Esophagus squamous epithelium (tissue), 5 donors: ENCODE measurements at regions not wholly inside any gene's neighbourhood (a gene's known extent, or its start where the extent isn't known, plus 50 kb on each side); places are given as distances from the start of the nearest gene placed in this dataset.
"Not testable (repeated sequence)": the region's sequence is repeated elsewhere in the genome, so short reads cannot be mapped to it uniquely, and the experiment has no call there.

Experiments
- DNase-seq: peaks from one replicate; lab custom pipeline; 2025; lab: John Stamatoyannopoulos, UW
- H3K27ac ChIP-seq, 4 donors: fragments of 200-600 bp; sonication (generic); one replicate each; pipeline ENCODE4 v1.5.1; 2016 to 2019; ENCODE audit warnings: mild to moderate bottlenecking in 1 of 4
- H3K27me3 ChIP-seq, 4 donors: fragments of 200-600 bp; sonication (generic); 1 replicate in 3 of 4; 2 replicates in 1 of 4; pipeline versions ENCODE4 v1.5.1 to v1.6.0; 2017 to 2021; ENCODE audit warnings: antibody characterized with exemption in 1 of 4
- H3K36me3 ChIP-seq, 3 donors: fragments of 200-600 bp; sonication (generic); one replicate each; pipeline ENCODE4 v1.5.1; 2016 to 2019
- H3K4me1 ChIP-seq, 3 donors: fragments of 200-600 bp; sonication (generic); one replicate each; pipeline ENCODE4 v1.5.1; 2017 to 2019
- H3K4me3 ChIP-seq, 4 donors: fragments of 200-600 bp; sonication (generic); 1 replicate in 3 of 4; 2 replicates in 1 of 4; pipeline ENCODE4 v1.5.1; 2016 to 2019; ENCODE audit warnings: mild to moderate bottlenecking in 2 of 4, moderate library complexity in 1 of 4
- H3K9me3 ChIP-seq, 3 donors: fragments of 200-600 bp; sonication (generic); one replicate each; pipeline ENCODE4 v1.5.1; 2016 to 2019
- POLR2A ChIP-seq, 4 donors: fragments of 450-650 bp; IDR thresholded peaks; one replicate each; pipeline ENCODE4 v1.6.1; 2017; ENCODE audit warnings: antibody characterized with exemption in 4 of 4, mild to moderate bottlenecking in 4 of 4, moderate library complexity in 3 of 4
- WGBS, 2 donors: methylation state at CpG; one replicate each; pipeline ENCODE4 v1.1.5; 2018; 5-methylcytosine and 5-hydroxymethylcytosine counted together
- intact Hi-C: fragments of 100-400 bp; cut with DNase I; formaldehyde crosslinking; loops from one replicate; pipeline ENCODE4 v1.15.0; 2022
- TF ChIP-seq, protein P1 (sequence below), 6 experiments: fragments of 450-650 bp in 4 of 6; fragments of 200-600 bp in 2 of 6; sonication (generic) in 2 of 6; IDR thresholded peaks; one replicate each; pipeline ENCODE4 v1.5.1; 2016 to 2019; ENCODE audit warnings: antibody characterized with exemption in 6 of 6, mild to moderate bottlenecking in 4 of 6, moderate library complexity in 4 of 6
- donor health status: DM: yes; HTN: yes; CAD: no.

DNA sequence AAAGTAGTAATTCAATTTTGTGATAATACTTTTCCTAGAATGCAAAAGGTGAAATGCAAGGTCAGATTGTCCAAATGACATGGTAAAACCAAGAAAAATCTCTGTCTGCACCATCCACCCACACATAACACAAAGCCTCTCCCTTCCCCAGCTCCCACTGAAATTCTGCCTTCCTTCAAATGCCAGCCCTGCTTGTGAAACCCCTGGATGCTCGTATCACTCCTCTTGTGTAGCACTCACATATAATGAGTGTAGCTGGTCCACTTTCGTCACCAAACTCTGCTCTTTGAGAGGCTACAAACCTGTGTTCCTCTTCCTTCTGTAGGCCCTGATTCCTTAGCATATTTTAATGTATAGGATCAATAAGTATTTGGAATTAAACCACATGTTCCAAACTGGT is 123.6 kb upstream of the BEND6 start:
- WGBS, 2 donors = 84 to 88% methylated on average over 2 of the region's 2 CpGs
- intact Hi-C loops = no loop called here

DNA sequence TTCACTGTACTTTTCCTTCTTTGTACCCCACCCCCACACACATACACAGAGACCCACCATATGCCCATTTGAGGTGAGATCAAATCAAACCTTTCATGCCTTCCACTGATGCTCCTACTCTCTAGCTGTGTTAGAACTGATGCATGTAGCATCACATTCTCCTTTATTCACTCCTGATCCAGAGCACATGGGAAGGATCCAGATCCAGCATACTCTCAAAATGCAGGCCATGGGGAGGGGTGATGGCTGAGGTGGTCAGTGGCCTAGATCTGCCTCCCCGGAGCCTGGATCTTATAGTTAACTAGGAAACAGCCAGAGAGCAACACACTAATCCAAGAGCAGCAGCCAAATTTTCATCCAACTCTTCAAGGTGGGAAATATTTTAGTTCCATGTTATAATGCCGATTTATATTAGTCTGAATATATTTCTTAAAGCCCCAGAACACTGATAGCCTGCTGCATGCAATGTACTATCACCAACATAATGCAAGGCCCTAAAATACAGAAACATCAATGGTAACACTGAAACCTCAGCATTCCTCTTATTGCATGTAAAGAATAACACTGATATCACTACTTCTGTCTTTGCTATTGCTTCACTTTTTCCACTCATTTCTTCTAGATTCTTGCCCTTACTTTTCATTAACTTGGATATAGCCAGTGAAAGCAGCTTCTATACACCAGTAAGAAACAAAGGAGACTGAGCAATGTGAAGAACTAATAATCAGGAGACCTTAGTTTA is 126.8 kb upstream of the BEND6 start:
- H3K4me1 ChIP-seq = no peaks in the 10 kb centered on the region
- WGBS, 2 donors = 76 to 92% methylated on average over 2 of the region's 2 CpGs
- no peak overlapping the region for H3K27ac ChIP-seq
- no peak for TF ChIP-seq POLR2A (IDR thresholded peaks at IDR 0.05)
- TF ChIP-seq, protein P1, sequence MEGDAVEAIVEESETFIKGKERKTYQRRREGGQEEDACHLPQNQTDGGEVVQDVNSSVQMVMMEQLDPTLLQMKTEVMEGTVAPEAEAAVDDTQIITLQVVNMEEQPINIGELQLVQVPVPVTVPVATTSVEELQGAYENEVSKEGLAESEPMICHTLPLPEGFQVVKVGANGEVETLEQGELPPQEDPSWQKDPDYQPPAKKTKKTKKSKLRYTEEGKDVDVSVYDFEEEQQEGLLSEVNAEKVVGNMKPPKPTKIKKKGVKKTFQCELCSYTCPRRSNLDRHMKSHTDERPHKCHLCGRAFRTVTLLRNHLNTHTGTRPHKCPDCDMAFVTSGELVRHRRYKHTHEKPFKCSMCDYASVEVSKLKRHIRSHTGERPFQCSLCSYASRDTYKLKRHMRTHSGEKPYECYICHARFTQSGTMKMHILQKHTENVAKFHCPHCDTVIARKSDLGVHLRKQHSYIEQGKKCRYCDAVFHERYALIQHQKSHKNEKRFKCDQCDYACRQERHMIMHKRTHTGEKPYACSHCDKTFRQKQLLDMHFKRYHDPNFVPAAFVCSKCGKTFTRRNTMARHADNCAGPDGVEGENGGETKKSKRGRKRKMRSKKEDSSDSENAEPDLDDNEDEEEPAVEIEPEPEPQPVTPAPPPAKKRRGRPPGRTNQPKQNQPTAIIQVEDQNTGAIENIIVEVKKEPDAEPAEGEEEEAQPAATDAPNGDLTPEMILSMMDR (IDR thresholded peaks at IDR 0.05) = no peak
- no peaks in the 10 kb centered on the region for H3K36me3 ChIP-seq
- DNase-seq = no peak
- H3K4me3 ChIP-seq = no peak overlapping the region
- H3K9me3 ChIP-seq = no peaks in the 10 kb centered on the region
- no peaks in the 10 kb centered on the region for H3K27me3 ChIP-seq
- intact Hi-C loops = no loop called here

More for the DNA sequence above, 123.6 kb upstream of the BEND6 start:
- TF ChIP-seq POLR2A (IDR thresholded peaks at IDR 0.05) = no peak
- TF ChIP-seq, protein P1 (IDR thresholded peaks at IDR 0.05) = no peak
- H3K27me3 ChIP-seq = no peaks in the 10 kb centered on the region
- H3K4me3 ChIP-seq = no peak overlapping the region
- DNase-seq = no peak
- H3K36me3 ChIP-seq = no peaks in the 10 kb centered on the region
- H3K9me3 ChIP-seq = no peaks in the 10 kb centered on the region
- no peaks in the 10 kb centered on the region for H3K4me1 ChIP-seq
- H3K27ac ChIP-seq = no peak overlapping the region

DNA sequence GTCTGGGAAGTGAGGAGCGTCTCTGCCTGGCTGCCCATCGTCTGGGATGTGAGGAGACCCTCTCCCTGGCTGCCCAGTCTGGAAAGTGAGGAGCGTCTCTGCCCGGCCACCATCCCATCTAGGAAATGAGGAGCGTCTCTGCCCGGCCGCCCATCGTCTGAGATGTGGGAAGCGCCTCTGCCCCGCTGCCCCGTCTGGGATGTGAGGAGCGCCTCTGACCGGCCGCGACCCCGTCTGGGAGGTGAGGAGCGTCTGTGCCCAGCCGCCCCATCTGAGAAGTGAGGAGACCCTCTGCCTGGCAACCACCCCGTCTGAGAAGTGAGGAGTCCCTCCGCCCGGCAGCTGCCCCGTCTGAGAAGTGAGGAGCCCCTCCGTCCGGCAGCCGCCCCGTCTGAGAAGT is 130.5 kb upstream of the BEND6 start:
- no CpG with 5 or more reads among the region's 26 CpGs for WGBS, 2 donors
- intact Hi-C loops, DNase-seq: not testable (repeated sequence)

DNA sequence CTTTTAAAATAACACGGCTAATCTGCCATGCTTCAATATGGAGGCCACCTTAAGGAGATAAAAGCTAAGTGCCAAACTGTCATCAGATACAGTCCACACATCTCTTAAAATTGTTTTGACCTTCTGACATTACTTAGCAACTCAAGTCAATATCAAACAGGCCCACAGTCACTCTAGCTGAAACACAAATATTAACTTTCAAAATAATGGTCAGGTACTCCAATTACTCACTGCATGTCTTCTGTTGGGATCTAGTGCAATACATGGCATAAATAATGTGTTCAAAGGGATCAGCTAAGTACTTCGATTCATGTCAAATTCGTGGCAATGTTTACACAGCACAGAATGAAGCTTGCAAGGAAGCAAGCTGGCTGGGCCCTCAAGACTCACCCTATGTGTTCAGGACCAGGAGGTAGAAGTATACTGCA is 133.9 kb upstream of the BEND6 start:
- no peaks in the 10 kb centered on the region for H3K4me1 ChIP-seq
- no peaks in the 10 kb centered on the region for H3K36me3 ChIP-seq
- no peaks in the 10 kb centered on the region for H3K27me3 ChIP-seq
- TF ChIP-seq POLR2A (IDR thresholded peaks at IDR 0.05) = no peak
- TF ChIP-seq, protein P1 (IDR thresholded peaks at IDR 0.05) = no peak
- no peaks in the 10 kb centered on the region for H3K9me3 ChIP-seq
- 46 to 47% methylated on average over 3 of the region's 3 CpGs for WGBS, 2 donors
- H3K27ac ChIP-seq = peak overlapping the region in 1 of 4 donors; percentile 12
- no peak overlapping the region for H3K4me3 ChIP-seq
- DNase-seq = no peak
- intact Hi-C loops = no loop called here

More for the DNA sequence above, 130.5 kb upstream of the BEND6 start:
- not testable (repeated sequence) for H3K27me3 ChIP-seq, H3K9me3 ChIP-seq, H3K36me3 ChIP-seq, H3K4me3 ChIP-seq, H3K4me1 ChIP-seq, H3K27ac ChIP-seq

DNA sequence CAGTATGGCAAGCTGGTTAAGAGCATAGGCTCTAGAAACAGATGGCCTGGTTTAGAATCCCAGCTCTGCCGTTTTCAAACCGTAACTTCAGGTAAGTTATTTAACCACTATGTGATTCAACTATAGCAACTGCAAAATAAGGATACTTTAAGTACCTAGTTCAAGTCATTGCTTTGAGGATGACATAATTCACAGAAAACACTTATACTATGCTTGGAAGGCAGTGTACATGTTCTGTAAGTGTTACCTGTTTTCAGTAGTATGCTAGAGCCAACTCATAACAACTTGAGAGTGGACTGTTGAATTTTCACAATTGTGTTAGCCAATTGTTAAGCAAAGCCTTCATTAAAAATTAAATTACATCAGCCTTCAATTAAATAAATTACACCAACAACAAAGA is 134.8 kb upstream of the BEND6 start:
- H3K36me3 ChIP-seq = no peaks in the 10 kb centered on the region
- no peaks in the 10 kb centered on the region for H3K27me3 ChIP-seq
- H3K4me1 ChIP-seq = no peaks in the 10 kb centered on the region
- WGBS, 2 donors = 79 to 88% methylated on average over 2 of the region's 2 CpGs
- no peaks in the 10 kb centered on the region for H3K9me3 ChIP-seq
- no peak for DNase-seq
- intact Hi-C loops = no loop called here
- no peak overlapping the region for H3K27ac ChIP-seq
- TF ChIP-seq, protein P1 (IDR thresholded peaks at IDR 0.05) = no peak
- no peak for TF ChIP-seq POLR2A (IDR thresholded peaks at IDR 0.05)
- no peak overlapping the region for H3K4me3 ChIP-seq
